ENCODE measurements at regions not wholly inside any gene's neighbourhood (a gene's known extent, or its start where the extent isn't known, plus 50 kb on each side); places are given as distances from the start of the nearest gene placed in this dataset.

DNA sequence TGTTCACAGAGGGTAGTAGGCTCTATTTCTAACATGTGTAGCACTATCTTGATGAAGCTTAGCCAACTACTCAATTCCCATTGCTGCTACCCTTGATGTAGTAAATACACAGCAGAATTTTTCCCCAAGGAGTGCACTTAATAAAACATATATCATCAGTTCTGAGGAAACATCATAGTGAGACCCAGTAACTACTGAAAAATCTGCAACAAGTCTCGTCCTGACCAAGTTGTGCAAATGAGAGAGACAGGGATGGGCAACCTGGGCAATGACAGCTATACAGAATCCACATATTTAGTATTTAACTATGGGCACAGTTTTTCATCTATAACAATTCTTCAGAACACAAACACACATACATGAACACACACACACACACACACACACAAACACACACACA is 1073.8 kb upstream of the SORCS1 start:
- no peak overlapping the region for H3K27ac Mint-ChIP-seq
- no peak overlapping the region for H3K4me3 Mint-ChIP-seq
- peaks cover 8 to 29% (median 10%) of the 10 kb centered on the region in 6 donors for H3K9me3 Mint-ChIP-seq
- no peaks in the 10 kb centered on the region for H3K4me1 Mint-ChIP-seq
- H3K27me3 Mint-ChIP-seq (ENCODE audit: low read depth in 3 of 3), result no peaks in the 10 kb centered on the region
- no peak for DNase-seq
- H3K36me3 Mint-ChIP-seq, result no peaks in the 10 kb centered on the region

GRCh38 chr10:108230478-108231170 is 1066.1 kb upstream of the SORCS1 start:
- Mint-ChIP-seq H3K4me1 (no peaks in the 10 kb centered on the region), H3K4me3 (no peak overlapping the region), H3K27me3 (ENCODE audit: low read depth in 3 of 3) (peaks cover 0 to 2% (median 2%) of the 10 kb centered on the region in 3 donors), H3K9me3 (peaks cover 0 to 28% (median 12%) of the 10 kb centered on the region in 6 donors), H3K27ac (no peak overlapping the region), H3K36me3 (no peaks in the 10 kb centered on the region)
- no peak for DNase-seq

DNA sequence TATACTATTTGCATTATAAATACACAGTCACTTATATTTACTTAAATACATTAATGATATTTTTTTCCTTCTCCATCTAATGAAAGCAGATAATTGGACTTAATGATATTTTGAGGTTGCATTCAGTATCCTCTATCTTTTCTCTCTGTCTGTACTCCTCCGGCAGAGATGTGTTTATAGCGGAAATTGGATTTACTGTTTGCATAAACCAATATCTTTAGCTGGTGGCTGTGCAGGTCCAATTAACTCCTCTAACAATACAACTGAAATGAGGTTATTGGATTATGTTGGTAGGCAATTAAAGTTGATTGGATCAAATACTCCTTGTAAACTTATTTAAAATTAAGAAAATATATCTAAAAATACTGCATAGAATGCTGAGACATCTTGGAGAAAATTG is 1044.2 kb upstream of the SORCS1 start:
- no peak overlapping the region for H3K4me3 Mint-ChIP-seq
- no peaks in the 10 kb centered on the region for H3K36me3 Mint-ChIP-seq
- no peaks in the 10 kb centered on the region for H3K4me1 Mint-ChIP-seq
- DNase-seq, result no peak
- peaks cover 4 to 33% (median 17%) of the 10 kb centered on the region in 6 donors for H3K9me3 Mint-ChIP-seq
- peaks cover 0 to 2% (median 0%) of the 10 kb centered on the region in 3 donors for H3K27me3 Mint-ChIP-seq (ENCODE audit: low read depth in 3 of 3)
- H3K27ac Mint-ChIP-seq, result no peak overlapping the region

DNA sequence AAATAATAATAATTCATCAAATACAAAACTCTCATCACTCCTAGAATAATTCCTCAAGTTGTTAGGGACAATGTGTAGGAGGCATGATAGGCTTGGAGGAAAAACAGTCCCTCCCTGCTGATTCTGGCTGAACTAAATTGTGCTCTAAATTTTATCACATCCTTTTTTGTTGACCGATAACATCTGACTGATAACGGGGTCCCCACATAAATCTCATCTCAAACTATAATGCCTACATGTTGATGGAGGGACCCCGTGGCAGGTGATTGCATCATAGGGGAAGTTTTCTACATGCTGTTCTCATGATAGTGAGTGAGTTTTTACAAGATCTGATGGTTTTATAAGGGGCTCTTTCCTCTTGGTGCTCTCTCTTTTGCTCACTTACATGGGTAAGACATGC is 1043.5 kb upstream of the SORCS1 start:
- Mint-ChIP-seq H3K9me3 (peaks cover 4 to 26% (median 15%) of the 10 kb centered on the region in 6 donors), H3K36me3 (no peaks in the 10 kb centered on the region), H3K27ac (no peak overlapping the region), H3K27me3 (ENCODE audit: low read depth in 3 of 3) (peaks cover 0 to 2% (median 0%) of the 10 kb centered on the region in 3 donors), H3K4me3 (no peak overlapping the region), H3K4me1 (no peaks in the 10 kb centered on the region)
- DNase-seq, result no peak

- H3K27ac Mint-ChIP-seq, result no peak overlapping the region
- no peaks in the 10 kb centered on the region for H3K36me3 Mint-ChIP-seq
- H3K4me3 Mint-ChIP-seq, result no peak overlapping the region
- no peak for DNase-seq
- no peaks in the 10 kb centered on the region for H3K4me1 Mint-ChIP-seq
- H3K9me3 Mint-ChIP-seq, result peaks cover 0 to 22% (median 8%) of the 10 kb centered on the region in 6 donors
- no peaks in the 10 kb centered on the region for H3K27me3 Mint-ChIP-seq (ENCODE audit: low read depth in 3 of 3)
Observed at GRCh38 chr10:108204528-108205305, 1040.2 kb upstream of the SORCS1 start.

DNA sequence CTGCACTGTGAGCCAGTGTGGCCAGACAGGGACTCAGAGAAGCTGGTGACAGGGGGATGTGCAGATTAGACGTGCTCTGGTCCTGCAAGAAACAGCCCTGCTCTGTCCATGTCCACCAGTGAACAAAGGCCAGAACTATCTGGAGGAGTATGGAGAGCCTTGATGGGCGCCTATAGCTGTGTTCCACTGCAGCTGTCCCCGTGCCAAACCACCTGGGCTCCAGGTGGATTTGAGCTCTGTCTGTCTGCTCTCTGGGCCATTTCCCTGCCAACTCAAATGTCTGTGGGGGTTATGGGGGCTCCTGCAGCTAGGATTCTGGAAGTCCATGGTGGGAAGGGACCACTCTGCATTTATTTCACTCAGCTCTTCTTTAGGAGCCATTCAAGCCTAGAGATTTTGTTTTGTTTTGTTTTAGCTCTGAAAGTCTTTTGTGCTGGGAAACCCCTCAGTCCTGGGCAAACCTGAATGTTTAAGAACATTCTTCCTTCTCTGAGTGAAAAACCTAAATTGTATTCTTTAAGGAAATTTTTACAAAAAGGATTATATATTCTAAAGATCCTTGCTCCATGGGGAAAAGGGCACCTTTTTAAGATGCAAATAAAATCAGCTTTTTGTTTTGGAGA is 1039.5 kb upstream of the SORCS1 start:
- no peak overlapping the region for H3K27ac Mint-ChIP-seq
- H3K36me3 Mint-ChIP-seq, result no peaks in the 10 kb centered on the region
- no peaks in the 10 kb centered on the region for H3K27me3 Mint-ChIP-seq (ENCODE audit: low read depth in 3 of 3)
- H3K4me3 Mint-ChIP-seq, result no peak overlapping the region
- no peak for DNase-seq
- H3K4me1 Mint-ChIP-seq, result no peaks in the 10 kb centered on the region
- H3K9me3 Mint-ChIP-seq, result peaks cover 0 to 22% (median 6%) of the 10 kb centered on the region in 6 donors

DNA sequence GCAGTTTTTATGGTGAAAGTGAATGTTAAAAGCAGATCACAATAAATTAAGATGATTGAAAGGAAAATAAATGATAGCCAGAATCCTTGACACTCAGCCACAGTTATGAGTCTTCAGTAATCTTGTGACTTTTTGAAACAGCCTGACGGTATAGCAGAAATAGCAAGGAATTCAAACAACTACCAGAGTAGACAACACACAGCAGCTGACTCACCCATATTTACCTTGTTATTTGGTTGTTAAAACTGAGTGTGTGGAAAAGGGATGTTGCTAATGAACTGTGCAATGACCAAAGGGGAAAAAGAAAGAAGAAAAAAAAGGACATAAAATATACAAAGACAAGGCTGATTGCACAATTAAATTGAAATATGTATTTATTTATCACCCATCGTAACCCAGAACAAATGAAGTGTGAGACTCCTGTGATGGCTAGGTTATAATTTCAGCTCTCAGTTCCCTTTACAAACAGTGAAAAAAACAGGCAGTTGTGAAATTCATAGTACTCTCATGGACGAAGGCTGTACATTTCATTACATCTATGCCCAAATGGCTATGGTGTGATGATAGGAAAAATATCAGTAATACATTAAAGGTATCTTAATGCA is 1023.0 kb upstream of the SORCS1 start:
- H3K36me3 Mint-ChIP-seq, result peaks cover 0 to 4% (median 0%) of the 10 kb centered on the region in 3 donors
- peaks cover 0 to 2% (median 0%) of the 10 kb centered on the region in 3 donors for H3K27me3 Mint-ChIP-seq (ENCODE audit: low read depth in 3 of 3)
- DNase-seq, result no peak
- peaks cover 7 to 60% (median 19%) of the 10 kb centered on the region in 6 donors for H3K9me3 Mint-ChIP-seq
- no peak overlapping the region for H3K27ac Mint-ChIP-seq
- H3K4me1 Mint-ChIP-seq, result no peaks in the 10 kb centered on the region
- no peak overlapping the region for H3K4me3 Mint-ChIP-seq

GRCh38 chr10:108184114-108184513 is 1019.6 kb upstream of the SORCS1 start:
- DNase-seq, result no peak
- no peak overlapping the region for H3K4me3 Mint-ChIP-seq
- H3K9me3 Mint-ChIP-seq, result peaks cover 4 to 74% (median 19%) of the 10 kb centered on the region in 6 donors
- no peak overlapping the region for H3K27ac Mint-ChIP-seq
- no peaks in the 10 kb centered on the region for H3K4me1 Mint-ChIP-seq
- peaks cover 0 to 2% (median 0%) of the 10 kb centered on the region in 3 donors for H3K27me3 Mint-ChIP-seq (ENCODE audit: low read depth in 3 of 3)
- H3K36me3 Mint-ChIP-seq, result peaks cover 0 to 4% (median 0%) of the 10 kb centered on the region in 3 donors

- peaks cover 0 to 4% (median 0%) of the 10 kb centered on the region in 3 donors for H3K36me3 Mint-ChIP-seq
- no peaks in the 10 kb centered on the region for H3K4me1 Mint-ChIP-seq
- no peak overlapping the region for H3K4me3 Mint-ChIP-seq
- no peak overlapping the region for H3K27ac Mint-ChIP-seq
- DNase-seq, result no peak
- peaks cover 0 to 58% (median 19%) of the 10 kb centered on the region in 6 donors for H3K9me3 Mint-ChIP-seq
- H3K27me3 Mint-ChIP-seq (ENCODE audit: low read depth in 3 of 3), result peaks cover 0 to 2% (median 0%) of the 10 kb centered on the region in 3 donors
Observed at GRCh38 chr10:108180878-108181277, 1016.4 kb upstream of the SORCS1 start.

DNA sequence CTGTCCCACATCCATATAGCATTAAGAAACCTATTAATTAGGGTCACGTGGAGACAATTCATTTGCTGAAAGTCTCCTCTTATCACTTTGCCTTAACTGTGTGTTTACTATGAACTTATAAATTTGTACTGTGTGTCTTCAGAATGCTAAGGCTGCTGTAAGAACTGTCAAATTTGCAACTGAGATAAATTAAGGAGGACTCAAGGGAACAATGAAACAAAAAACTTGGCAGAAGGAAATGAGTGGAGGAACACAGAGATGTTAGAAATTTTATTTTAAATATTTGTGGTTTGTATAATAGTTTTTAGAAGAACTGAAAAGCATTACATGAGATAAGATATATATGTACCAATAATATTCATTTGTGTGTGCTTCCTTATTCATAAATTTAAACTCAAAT is 1005.3 kb upstream of the SORCS1 start:
- H3K36me3 Mint-ChIP-seq, result no peaks in the 10 kb centered on the region
- no peak for DNase-seq
- no peak overlapping the region for H3K27ac Mint-ChIP-seq
- H3K4me3 Mint-ChIP-seq, result no peak overlapping the region
- peaks cover 0 to 17% (median 11%) of the 10 kb centered on the region in 6 donors for H3K9me3 Mint-ChIP-seq
- H3K27me3 Mint-ChIP-seq (ENCODE audit: low read depth in 3 of 3), result peaks cover 0 to 2% (median 0%) of the 10 kb centered on the region in 3 donors
- H3K4me1 Mint-ChIP-seq, result no peaks in the 10 kb centered on the region

DNA sequence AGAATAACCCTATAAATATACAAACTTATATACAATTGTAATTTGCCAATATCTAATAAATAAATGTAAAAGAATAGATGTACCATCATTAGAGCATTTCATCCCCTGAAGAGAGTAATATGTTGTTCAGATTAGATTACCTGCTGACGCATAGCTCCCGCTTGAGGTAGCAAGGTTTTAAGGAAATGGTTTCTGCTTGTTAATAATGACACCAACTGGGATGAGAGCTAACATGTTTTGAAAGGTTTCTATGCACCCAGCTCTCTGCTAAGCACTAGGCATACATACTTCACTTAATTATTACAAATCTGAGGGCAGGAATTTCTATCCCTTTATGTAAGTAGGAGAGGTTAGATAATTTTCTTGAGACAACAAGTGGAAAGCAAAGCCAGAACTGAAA is 1003.3 kb upstream of the SORCS1 start:
- Mint-ChIP-seq H3K27ac (no peak overlapping the region), H3K4me1 (no peaks in the 10 kb centered on the region), H3K4me3 (no peak overlapping the region)

GRCh38 chr10:108166401-108166800 is 1001.9 kb upstream of the SORCS1 start:
- DNase-seq, result no peak
- peaks cover 0 to 2% (median 0%) of the 10 kb centered on the region in 3 donors for H3K27me3 Mint-ChIP-seq (ENCODE audit: low read depth in 3 of 3)
- H3K4me3 Mint-ChIP-seq, result no peak overlapping the region
- no peak overlapping the region for H3K27ac Mint-ChIP-seq
- no peaks in the 10 kb centered on the region for H3K36me3 Mint-ChIP-seq
- peaks cover 0 to 19% (median 10%) of the 10 kb centered on the region in 6 donors for H3K9me3 Mint-ChIP-seq
- H3K4me1 Mint-ChIP-seq, result no peaks in the 10 kb centered on the region

More for the DNA sequence above, 1003.3 kb upstream of the SORCS1 start:
- peaks cover 0 to 24% (median 12%) of the 10 kb centered on the region in 6 donors for H3K9me3 Mint-ChIP-seq
- H3K36me3 Mint-ChIP-seq, result no peaks in the 10 kb centered on the region
- DNase-seq, result no peak
- peaks cover 0 to 2% (median 0%) of the 10 kb centered on the region in 3 donors for H3K27me3 Mint-ChIP-seq (ENCODE audit: low read depth in 3 of 3)

DNA sequence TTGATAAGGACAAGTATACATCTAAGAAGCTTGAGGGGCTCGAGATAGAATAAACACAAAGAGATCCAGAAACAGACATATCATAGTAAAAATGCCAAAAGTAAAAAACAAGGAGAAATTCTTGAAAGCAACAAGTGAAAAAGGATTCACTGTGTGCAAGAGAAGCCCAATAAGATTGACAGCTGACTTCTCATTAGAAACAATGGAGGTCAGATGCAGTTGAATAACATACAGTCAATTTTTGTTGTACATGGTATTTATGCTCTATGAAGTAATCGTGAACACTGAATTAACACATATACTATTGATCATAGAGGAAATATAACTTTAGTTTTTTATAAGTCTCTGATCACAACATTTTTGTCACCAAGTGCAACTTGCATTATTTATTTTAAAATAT is 982.8 kb upstream of the SORCS1 start:
- Mint-ChIP-seq H3K27ac (no peak overlapping the region), H3K4me3 (no peak overlapping the region), H3K4me1 (no peaks in the 10 kb centered on the region), H3K9me3 (peaks cover 18 to 55% (median 23%) of the 10 kb centered on the region in 6 donors), H3K36me3 (no peaks in the 10 kb centered on the region), H3K27me3 (ENCODE audit: low read depth in 3 of 3) (no peaks in the 10 kb centered on the region)
- DNase-seq, result no peak
